GM19351 (cell line): ENCODE measurements at regions not wholly inside any gene's neighbourhood (a gene's known extent, or its start where the extent isn't known, plus 50 kb on each side); places are given as distances from the start of the nearest gene placed in this dataset.
"Not testable (repeated sequence)": the region's sequence is repeated elsewhere in the genome, so short reads cannot be mapped to it uniquely, and the experiment has no call there.

Experiments used
- ATAC-seq: cut with Tn5 transposase; IDR thresholded peaks from one replicate; pipeline ENCODE4 v1.9.1; 2021; ENCODE audit warnings: mild to moderate bottlenecking, moderate library complexity; ENCODE audit not compliant: unreplicated experiment

DNA sequence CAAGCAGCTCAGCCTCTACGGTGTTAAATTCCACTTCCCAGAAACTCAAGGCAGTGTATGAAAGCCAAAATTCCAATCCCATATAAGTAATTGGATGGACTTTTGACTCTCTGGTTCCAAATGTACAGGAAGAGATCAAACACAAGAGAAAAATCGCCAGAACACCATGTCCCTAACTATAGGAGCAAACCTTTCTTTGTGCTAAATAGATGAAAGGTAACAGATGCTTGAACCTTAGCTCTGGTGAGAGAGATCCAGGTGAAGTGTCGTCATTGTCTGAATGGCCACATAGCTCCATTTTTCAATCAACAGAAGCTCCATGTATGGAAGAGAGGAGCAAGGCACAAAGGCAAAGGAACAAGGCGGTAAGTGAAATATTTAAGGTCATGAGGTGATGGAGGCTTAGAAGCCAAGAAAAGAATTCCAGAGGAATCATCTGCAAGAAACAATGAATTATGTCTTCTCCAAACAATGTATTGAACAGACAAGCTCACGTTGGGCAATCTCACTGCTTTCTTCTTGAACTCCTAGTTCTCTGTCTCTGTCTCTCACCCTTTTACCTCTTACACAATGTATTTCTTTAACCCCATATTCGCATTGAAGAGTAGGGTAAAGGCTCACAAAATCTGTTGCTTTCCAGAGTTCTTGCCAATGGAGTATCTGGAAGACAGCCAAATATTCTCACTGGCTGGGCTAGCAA, 585.1 kb downstream of the GATA3 start:
- no peak for ATAC-seq

DNA sequence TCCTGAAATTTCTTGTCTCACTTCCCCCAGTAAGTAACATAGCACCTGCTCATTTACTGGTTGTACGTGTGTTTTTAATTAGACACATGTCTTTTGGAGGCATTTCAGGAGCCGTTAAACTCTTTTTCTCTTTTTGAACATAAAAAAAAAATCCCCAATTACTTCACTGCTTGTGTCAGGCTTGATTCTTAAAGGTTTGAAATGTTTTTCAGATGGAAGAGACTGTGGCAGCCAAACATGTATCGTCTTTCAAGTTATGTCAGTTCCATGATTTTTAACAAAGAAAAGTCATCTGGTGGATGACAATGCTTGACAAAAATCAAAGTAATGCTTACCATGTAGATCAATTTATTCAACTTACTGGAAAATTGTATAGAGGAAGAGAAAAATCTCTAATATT, 585.8 kb downstream of the GATA3 start:
- ATAC-seq = no peak

DNA sequence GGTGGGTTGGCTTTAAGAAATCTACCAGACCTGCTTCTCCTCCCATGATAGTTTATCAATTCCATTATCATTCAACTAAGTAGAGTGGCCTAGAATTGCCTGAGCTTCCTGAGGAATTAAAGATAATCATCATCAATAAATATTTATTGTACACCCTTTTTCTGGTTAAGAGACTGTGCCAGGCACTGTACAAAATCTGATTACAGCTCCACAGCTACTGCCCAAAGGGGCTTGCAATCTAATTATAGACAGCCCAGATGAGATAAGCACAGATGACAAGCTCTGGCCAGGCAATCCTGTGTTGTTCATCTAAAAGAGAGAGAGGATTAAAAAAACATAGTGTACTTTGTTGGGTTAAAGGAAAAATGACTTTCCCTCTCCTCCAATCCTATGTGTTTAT, 586.4 kb downstream of the GATA3 start:
- ATAC-seq = no peak

DNA sequence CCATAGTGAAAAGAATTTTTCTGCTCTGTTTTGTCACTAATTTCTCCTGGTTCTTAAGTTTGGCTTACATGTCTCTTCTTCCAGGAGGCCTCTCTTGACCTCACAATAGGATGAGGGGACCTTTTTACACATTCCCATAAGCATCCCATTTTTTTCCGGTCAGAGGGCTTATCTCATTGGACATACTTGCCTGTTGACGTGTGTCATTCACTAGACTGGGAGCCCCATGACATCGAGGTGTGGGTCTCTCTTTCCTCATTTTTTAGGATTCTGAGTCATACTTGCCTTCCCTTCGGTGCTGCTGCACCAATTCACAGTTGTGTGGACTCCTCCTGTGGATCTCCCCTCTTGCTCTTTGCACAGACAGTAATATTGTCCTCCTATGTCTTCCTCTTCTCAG, 601.8 kb downstream of the GATA3 start:
- ATAC-seq = no peak

DNA sequence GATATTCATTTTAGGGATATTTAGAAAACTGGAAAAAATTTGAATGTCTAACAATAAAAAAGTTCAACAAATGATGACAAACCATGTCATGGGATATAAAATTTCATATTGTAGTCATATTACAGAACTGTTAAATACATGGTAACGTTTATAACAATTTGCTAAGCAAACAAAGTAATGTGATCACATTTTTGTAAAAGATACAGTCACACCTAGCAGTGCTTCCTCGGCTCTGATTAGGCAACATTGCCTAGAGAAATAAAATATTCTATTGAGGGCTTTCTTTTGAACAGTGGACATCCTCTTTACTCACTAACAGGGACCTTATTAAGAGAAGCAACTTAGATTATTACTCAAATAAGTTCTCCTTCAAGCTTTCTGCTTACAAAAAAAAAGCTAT, 605.5 kb downstream of the GATA3 start:
- ATAC-seq = no peak

DNA sequence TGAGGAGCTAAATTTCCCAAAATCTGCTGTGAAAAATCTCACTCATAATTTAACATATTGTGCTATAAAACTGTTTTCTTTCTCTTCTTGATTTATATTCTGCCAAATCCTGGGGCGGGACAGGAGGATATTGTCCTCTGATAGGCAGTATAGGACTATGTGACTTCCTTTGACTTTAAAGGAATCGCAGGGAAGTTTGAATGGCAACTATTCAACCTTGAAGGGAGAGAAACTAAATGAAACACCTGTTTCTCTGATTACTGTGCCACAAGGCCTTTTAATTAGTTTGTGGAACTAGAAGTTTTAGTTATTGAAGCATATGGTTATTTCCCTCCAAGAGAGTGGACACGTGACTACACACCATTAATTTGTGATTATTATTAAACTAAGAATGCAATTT, 607.4 kb downstream of the GATA3 start:
- ATAC-seq = no peak

DNA sequence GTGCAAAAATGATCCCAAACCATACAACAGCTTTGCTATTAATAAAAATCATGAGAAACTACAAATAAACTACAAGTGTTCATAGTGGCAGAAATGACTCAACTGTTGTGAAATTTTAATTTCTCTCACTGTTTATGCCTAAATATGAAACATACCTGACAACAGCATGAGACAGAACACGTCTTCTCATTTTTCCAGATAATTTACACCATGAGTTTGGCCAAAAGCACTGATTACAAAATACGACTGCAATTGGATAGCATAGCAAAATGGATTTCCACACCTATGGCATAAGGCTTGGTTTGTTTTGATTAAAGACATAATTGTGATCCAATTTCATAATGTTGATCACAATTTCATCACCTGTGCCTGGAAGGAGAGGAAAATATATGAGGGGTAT, 608.6 kb downstream of the GATA3 start:
- ATAC-seq = no peak

DNA sequence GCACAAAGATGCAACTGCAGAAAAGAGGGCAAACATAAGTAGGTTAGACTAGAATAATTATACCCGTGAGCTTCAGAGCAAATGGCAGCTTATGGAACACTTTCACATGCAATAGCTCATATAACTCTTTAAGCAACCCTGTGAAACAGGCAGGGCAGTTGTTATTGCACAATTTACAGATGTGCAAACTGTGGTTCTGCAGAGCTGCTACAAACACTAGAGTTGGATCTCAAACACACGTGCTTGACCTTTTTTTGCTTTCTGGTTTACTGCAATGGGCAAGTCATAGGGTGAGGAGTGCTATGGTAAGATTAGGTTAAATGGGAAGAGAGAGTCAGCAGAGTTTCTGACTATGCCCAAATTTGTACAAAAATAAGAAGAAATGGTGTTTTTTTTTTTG, 610.8 kb downstream of the GATA3 start:
- ATAC-seq = no peak

DNA sequence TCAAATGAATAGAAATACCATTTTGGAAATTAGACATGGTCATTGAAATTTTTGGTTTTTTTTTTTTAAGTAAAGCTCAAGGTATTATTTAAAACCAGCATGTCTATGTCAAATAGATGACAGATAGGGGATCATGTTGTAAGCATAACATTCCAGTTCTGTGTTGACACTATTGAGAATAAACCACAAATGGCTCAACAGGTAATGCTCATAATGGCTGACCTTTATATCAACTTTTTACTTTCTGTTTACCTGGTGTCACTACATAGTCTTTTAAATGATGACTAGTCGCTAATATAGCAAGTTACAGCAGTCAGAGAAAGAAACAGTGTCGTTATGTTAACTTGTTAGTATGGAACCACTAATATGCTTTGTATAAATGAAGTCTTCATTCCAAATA, 616.0 kb downstream of the GATA3 start:
- ATAC-seq = no peak

DNA sequence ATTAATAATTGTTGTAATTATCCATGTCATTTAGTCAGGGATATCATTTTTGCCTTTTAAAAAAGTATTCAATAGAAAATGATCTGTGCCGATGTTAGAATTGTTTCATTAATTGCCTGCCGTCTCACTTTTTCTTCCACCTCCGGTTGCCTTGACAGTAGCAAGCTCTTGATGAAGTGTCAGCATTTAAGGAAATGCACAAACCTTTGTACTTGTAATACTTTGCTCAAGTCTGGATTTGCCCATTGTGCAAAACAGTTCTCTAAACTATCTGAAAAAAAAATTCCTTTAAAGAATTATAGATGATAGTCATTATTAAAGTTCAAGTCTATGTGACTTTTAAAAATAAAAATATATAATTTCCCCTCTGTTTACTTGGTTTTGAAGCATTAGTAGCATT, 619.7 kb downstream of the GATA3 start:
- no peak for ATAC-seq

DNA sequence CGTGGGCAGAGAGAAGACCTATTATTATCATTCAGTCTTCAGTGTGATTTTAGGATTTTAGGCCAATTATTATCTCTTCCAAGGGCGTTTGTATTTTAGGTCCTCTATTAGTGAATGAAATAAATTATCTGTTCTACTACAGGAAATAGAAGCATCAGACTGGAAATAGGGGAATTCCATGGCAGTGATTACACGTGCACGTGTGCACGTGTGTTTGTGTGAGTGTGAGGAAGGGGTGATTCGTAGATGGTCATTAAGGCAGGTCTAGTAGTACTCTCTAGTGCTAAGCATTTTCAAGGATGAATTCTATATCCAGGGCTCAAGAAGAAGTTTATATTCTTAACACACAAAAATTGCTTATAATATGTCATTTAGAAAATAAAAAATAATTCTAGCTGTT, 623.2 kb downstream of the GATA3 start:
- ATAC-seq = no peak

DNA sequence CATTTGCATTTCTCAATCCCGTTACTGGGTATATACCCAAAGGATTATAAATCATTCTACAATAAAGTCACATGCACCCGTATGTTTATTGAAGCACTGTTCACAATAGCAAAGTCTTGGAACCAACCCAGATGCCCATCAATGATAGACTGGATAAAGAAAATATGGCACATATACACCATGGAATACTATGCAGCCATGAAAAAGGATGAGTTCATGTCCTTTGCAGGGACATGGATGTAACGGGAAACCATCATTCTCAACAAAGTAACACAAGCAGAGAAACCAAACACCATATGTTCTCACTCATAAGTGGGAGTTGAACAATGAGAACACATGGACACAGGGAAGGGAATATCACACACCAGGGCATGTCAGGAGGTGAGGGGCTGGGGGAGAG, 630.4 kb downstream of the GATA3 start:
- ATAC-seq = not testable (repeated sequence)

DNA sequence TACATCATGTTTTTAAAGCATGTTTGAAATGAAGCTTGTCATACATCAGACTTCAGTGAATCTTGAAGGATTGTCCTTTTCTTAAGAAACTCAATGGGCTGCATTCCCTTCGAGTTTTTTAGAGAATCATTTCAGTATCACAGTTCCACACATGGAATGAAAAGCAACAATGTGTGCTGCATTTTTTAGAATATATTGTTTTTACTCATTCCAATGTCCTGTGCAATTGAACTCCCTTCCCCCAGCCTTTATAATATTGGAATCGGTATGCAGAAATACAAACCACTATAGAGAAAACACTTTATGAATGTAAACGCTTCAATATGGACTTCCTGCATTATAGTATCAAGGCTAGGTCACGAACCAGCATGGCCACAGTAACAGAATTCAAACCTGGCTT, 634.4 kb downstream of the GATA3 start:
- ATAC-seq = no peak

DNA sequence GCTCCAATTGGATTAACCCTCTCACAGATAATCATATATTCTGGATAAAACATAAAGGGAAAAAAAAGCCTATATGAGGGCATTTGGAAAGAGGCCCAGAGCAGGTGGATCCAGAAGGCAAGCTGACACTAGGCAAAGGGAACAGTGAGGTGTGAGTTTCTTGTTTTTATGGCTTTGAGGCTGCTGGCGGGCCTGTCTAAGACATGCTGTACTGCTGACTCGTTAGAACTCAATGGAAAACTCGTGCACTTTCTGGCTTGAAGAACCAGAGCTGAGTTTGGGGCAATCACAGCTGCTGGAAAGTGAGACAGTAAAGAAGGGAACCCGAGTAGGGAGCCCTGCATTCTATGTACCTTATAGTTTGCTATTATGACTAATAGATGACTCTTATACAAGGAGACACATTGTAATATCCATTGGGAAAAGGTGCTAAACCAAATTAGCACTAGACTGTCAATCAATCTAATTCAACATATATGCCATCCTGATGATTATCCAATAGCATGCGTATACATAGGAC, 637.1 kb downstream of the GATA3 start:
- no peak for ATAC-seq

DNA sequence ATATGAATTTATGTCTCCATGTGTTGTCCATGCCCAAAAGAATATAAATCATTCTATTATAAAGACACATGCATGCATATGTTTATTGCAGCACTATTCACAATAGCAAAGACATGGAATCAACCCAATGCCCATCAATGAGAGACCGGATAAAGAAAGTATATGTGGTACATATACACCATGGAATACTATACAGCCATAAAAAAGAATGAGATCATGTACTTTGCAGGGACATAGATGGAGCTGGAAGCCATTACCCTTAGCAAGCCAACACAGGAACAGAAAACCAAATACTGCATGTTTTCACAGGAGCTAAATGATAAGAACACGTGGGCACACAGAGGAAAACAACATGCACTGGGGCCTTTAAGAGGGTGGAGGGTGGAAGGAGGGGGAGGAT, 639.1 kb downstream of the GATA3 start:
- not testable (repeated sequence) for ATAC-seq

DNA sequence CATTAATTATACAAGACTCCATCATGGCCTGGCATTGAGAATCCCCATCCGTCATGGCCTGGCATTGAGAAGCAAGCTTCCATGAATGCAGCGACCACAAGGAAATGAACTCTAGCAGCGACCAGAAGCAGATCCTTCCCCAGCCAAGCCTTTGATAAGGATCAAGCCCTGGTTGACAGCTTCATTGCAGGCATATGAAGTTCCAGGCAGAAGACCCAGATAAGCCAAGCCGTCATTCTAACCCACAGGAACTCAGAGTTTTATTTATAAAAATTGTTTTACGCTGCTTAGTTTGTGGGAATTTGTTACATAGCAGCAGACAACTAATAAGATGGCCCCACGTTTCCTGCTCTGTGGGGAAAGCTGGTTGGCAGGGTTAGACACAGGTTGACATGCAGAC, 642.3 kb downstream of the GATA3 start:
- ATAC-seq = no peak

DNA sequence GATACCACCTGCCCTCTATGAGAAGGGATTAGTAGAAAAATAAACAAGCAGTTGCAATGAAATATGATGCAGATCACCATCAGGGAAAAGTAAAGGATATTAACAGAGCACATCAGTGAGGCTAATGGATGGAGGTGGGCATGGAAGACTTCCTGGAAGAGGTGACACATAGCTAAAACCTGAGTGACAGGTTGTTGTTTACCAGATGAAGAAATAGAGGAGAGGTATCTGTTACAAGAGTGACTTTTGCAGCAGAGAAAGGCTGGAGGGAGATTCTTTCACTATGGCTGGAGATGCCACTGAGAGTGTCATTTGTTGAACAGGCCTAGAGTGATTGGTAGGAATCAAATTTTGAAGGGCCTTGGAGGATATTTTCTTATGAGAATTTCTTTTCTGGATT, 646.2 kb downstream of the GATA3 start:
- ATAC-seq = no peak

DNA sequence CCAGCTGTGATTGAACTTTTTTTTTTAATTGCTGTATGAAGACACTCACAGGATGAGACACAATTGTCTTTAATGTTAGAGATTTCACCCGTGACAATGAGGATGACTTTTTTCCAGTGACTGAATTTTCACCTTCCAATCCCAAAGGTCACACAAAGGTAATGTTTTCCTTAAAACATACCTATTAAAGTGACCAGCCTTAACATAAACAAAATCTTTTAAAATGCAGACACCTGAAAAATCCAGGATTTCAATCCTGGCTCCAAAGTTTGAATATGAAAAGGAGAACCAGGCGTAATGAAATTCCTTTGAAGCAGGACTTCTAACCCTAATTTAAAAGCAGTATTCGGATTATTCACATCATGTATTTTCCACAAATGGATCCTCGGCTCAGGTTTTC, 647.7 kb downstream of the GATA3 start:
- ATAC-seq = no peak

DNA sequence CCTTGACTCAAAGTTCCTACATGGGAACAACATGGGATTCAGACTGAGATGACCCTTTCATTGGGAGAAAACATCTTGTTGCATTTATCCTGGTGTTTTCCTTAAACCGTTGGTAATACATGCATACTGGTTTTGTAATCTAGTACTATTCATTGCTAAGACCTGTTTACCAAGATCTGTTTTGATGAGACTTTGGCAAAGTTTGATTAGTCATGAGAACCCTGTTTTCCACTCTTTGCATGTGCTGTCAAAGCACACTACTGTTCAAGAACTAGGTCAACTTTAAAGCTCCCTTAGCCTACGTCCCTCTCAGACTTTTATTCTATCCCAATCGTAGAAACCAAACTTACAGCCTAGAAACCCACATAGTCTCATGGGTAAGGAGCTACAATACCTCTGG, 650.9 kb downstream of the GATA3 start:
- ATAC-seq = no peak

DNA sequence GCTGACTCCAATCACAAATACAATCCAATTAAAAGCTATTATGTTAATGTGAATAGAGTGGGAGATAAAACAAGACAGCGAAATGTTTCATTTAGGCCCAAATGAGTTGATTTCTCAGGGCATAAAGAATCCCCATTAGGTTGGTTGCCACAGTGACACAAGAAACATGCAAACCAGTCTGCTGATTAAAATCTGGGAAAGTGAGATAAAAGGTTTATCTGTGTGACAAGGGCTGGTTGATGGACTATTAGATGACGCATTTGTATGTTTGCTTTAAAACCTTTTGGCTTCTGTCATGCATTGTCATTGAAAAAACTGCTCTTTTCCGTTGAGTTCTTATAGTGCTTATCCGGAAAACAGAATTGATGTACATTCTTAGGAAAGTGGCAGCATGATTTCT, 658.2 kb downstream of the GATA3 start:
- no peak for ATAC-seq

DNA sequence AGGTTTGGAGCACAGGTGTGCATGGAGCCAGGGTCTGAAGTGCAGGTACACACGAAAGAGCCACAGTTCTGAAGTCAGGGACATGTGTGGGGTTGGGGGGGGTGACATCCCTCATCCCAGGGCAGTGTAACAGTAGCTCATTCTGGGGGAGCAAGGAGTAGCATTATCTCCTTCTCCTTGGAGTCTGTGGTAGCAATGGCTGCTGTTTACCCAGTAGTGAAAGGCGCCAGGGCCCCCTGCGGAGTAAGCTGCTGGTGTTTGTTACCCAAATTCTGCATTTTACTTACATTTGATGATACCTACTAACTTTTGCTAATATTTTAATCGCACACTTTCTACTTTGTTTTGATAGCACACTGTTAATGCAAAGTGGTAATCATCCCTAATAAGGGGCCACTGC, 665.5 kb downstream of the GATA3 start:
- ATAC-seq = no peak

DNA sequence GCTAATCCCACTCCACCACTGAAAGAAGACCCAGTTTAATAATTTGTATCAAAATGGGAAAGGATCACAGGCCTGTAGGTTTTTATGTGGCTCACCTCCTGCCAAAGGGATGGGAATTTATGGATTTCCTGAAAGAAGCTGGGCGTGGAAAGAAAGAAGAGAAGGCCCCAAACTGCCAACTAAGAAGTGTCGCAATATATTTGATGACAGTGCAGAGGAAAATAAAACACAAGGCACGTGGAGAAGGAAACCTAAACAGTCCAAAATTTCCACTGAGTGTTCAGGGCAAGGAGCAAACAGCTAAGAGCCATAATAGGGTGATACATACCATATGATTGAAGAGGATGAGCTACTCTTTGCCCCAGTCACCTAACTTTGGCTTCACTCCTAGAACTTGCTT, 667.2 kb downstream of the GATA3 start:
- no peak for ATAC-seq

DNA sequence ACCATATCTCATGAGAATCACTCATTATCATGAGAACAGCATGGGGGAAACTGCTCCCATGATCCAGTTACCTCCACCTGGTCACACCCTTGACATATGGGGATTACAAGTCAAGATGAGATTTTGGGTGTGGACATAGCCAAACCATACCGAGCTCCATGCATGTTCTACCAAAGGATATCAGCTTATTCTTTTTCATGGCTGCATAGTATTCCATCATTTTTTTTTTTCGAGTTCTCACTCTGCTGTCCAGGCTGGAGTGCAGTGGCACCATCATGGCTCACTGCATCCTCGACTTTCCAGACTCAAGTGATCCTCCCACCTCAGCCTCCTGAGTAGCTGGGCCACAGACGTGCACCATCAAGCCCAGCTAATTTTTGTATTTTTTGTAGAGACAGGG, 668.3 kb downstream of the GATA3 start:
- ATAC-seq = no peak
